ENCODE measurements at regions not wholly inside any gene's neighbourhood (a gene's known extent, or its start where the extent isn't known, plus 50 kb on each side); places are given as distances from the start of the nearest gene placed in this dataset.

DNA sequence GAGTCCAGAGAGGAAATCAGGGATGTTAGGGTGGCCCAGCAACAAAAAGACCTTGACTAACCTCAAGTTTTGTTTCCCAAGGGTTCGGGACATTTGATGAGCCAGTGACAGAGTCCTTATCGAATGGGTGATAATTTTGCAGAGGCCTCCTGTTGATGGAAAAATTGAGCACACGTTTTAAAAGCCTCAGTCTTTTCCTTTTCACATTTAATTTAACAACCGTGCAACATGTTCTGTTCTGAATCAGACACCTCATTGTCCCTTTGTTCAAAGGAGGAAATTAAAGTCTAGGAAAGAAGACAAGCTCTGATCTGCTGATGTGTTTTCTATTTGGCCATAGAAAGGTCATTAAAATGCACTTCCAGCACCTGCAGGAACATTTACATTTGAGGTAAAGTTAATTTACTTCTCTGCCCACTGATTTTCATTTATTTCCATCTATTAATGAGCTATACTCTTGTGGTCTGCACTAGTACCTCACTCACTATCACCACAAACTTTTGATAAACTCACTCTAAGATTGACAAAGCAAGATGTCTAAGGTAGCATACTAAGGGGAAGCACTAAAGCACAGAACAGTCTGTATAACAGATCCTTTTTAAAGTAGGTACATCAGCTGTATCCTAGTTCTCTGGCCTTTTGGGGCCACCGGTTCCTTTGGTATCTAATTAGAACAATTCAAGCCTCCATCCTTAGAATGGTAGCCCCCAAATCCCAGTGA lies 147.0 kb downstream of the RPAP3 start:
- WGBS, 2 experiments (ENCODE audit: insufficient coverage in 1 of 2, insufficient read length in 1 of 2), result 80 to 90% methylated on average over 3 to 5 of the region's 5 CpGs
- no peak for TF ChIP-seq CTCF (conservative IDR thresholded peaks at IDR 0.05)
- H3K4me1 Mint-ChIP-seq, result no peaks in the 10 kb centered on the region
- Histone ChIP-seq H3K4me3 (ENCODE audit: low read length) (no peak overlapping the region), H3K36me3 (ENCODE audit: control insufficient read depth, insufficient read depth, low read length) (no peaks in the 10 kb centered on the region), H3K9ac (ENCODE audit: extremely low read depth, low read length, poor library complexity, severe bottlenecking) (no peak overlapping the region), H3K9me3 (ENCODE audit: control insufficient read depth, low read length) (no peaks in the 10 kb centered on the region), H3K27ac (ENCODE audit: low read depth, low read length) (no peak overlapping the region), H3K4me1 (ENCODE audit: control insufficient read depth, insufficient read depth, low read length) (no peaks in the 10 kb centered on the region), H3K27me3 (ENCODE audit: control insufficient read depth, insufficient read depth, low read length, poor library complexity, severe bottlenecking) (no peaks in the 10 kb centered on the region)
- no peak for DNase-seq
- no peaks in the 10 kb centered on the region for H3K36me3 Mint-ChIP-seq (ENCODE audit: low read depth)
- no peaks in the 10 kb centered on the region for H3K27me3 Mint-ChIP-seq (ENCODE audit: insufficient read depth)
- no peak overlapping the region for H3K4me3 Mint-ChIP-seq
- H3K27ac Mint-ChIP-seq, result no peak overlapping the region
- peaks cover 8% of the 10 kb centered on the region for H3K9me3 Mint-ChIP-seq

GRCh38 chr12:47557386-47557785 lies 148.4 kb downstream of the RPAP3 start:
- Mint-ChIP-seq H3K4me3 (no peak overlapping the region), H3K4me1 (no peaks in the 10 kb centered on the region), H3K27me3 (ENCODE audit: insufficient read depth) (no peaks in the 10 kb centered on the region), H3K27ac (no peak overlapping the region), H3K9me3 (peaks cover 18% of the 10 kb centered on the region), H3K36me3 (ENCODE audit: low read depth) (no peaks in the 10 kb centered on the region)
- Histone ChIP-seq H3K27me3 (ENCODE audit: control insufficient read depth, insufficient read depth, low read length, poor library complexity, severe bottlenecking) (no peaks in the 10 kb centered on the region), H3K4me1 (ENCODE audit: control insufficient read depth, insufficient read depth, low read length) (no peaks in the 10 kb centered on the region), H3K9ac (ENCODE audit: extremely low read depth, low read length, poor library complexity, severe bottlenecking) (no peak overlapping the region), H3K4me3 (ENCODE audit: low read length) (no peak overlapping the region), H3K9me3 (ENCODE audit: control insufficient read depth, low read length) (peaks cover 9% of the 10 kb centered on the region), H3K36me3 (ENCODE audit: control insufficient read depth, insufficient read depth, low read length) (no peaks in the 10 kb centered on the region), H3K27ac (ENCODE audit: low read depth, low read length) (no peak overlapping the region)
- WGBS, 2 experiments (ENCODE audit: insufficient coverage in 1 of 2, insufficient read length in 1 of 2), result 88 to 94% methylated on average over 3 to 5 of the region's 5 CpGs
- no peak for DNase-seq
- TF ChIP-seq CTCF (conservative IDR thresholded peaks at IDR 0.05), result no peak

DNA sequence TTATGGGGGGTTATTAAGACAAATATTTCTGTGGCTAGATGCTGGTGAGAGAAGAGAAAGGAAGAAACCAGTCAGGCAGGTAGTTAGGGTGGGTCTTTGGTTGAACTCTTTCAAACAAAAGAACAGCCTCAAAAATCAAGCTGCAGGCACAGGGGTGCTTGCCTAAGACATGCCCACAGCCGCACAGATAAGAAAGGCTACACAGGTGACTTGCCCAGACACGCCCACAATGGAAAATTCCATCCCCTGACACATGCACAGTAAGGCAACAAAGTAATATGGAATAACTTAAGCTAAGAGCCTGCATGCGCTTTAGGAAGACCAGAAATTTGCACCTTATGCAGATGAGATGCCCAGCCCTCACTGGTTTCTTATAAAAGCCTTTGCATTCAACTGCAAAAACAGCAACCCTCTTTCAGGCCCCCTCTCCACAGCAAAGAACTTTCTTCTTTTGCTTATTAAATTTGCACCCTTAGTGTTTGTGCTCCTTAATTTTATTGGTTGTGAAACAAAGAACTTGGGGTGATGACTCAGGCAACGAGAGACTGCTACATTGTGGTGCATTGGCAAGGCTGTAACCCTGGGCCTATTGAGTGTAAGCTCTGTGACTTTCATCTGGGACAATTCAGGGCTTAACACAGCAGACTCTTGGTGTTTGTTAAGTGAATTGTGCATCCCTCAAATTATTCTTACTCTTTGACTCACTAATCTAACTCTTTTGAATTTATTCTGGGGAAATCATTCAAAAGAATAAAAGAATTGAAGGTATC lies 149.4 kb downstream of the RPAP3 start:
- H3K9me3 ChIP-seq (ENCODE audit: control insufficient read depth, low read length), result peaks cover 9% of the 10 kb centered on the region
- no peak overlapping the region for H3K27ac Mint-ChIP-seq
- no peaks in the 10 kb centered on the region for H3K4me1 ChIP-seq (ENCODE audit: control insufficient read depth, insufficient read depth, low read length)
- no peaks in the 10 kb centered on the region for H3K27me3 Mint-ChIP-seq (ENCODE audit: insufficient read depth)
- peaks cover 18% of the 10 kb centered on the region for H3K9me3 Mint-ChIP-seq
- H3K36me3 ChIP-seq (ENCODE audit: control insufficient read depth, insufficient read depth, low read length), result no peaks in the 10 kb centered on the region
- DNase-seq, result no peak
- H3K27ac ChIP-seq (ENCODE audit: low read depth, low read length), result no peak overlapping the region
- 82 to 96% methylated on average over 3 to 4 of the region's 4 CpGs for WGBS, 2 experiments (ENCODE audit: insufficient coverage in 1 of 2, insufficient read length in 1 of 2)
- H3K4me3 Mint-ChIP-seq, result no peak overlapping the region
- H3K27me3 ChIP-seq (ENCODE audit: control insufficient read depth, insufficient read depth, low read length, poor library complexity, severe bottlenecking), result no peaks in the 10 kb centered on the region
- H3K4me3 ChIP-seq (ENCODE audit: low read length), result no peak overlapping the region
- no peak for TF ChIP-seq CTCF (conservative IDR thresholded peaks at IDR 0.05)
- no peaks in the 10 kb centered on the region for H3K36me3 Mint-ChIP-seq (ENCODE audit: low read depth)
- no peak overlapping the region for H3K9ac ChIP-seq (ENCODE audit: extremely low read depth, low read length, poor library complexity, severe bottlenecking)
- no peaks in the 10 kb centered on the region for H3K4me1 Mint-ChIP-seq

All from endodermal cell (in vitro differentiated cells).